ENCODE measurements at regions not wholly inside any gene's neighbourhood (a gene's known extent, or its start where the extent isn't known, plus 50 kb on each side); places are given as distances from the start of the nearest gene placed in this dataset.

- TF ChIP-seq RBBP5 (conservative IDR thresholded peaks at IDR 0.05) (no peak), ATF7 (IDR thresholded peaks at IDR 0.05; ENCODE audit: low read depth) (no peak), HDAC2 (IDR thresholded peaks at IDR 0.05) (no peak), GABPA (IDR thresholded peaks at IDR 0.05; ENCODE audit: low read depth) (no peak), POLR2A (IDR thresholded peaks at IDR 0.05; ENCODE audit: low read depth, low read length) (no peak), EP300 (IDR thresholded peaks at IDR 0.05; ENCODE audit: borderline replicate concordance in 1 of 2, control insufficient read depth in 1 of 2, low read depth in 2 of 2, low read length in 2 of 2) (no peak), MAX (IDR thresholded peaks at IDR 0.05; ENCODE audit: low read depth, low read length) (no peak), MYC (IDR thresholded peaks at IDR 0.05; ENCODE audit: insufficient read depth, insufficient read length, insufficient replicate concordance, low read length, severe bottlenecking) (no peak), TCF3 (IDR thresholded peaks at IDR 0.05; ENCODE audit: borderline replicate concordance, insufficient read depth, low read depth, low read length) (no peak), RELB (IDR thresholded peaks at IDR 0.05; ENCODE audit: low read depth) (no peak), REST (IDR thresholded peaks at IDR 0.05; ENCODE audit: low read depth, low read length) (no peak), CTCF (IDR thresholded peaks at IDR 0.05 in 2 of 3, conservative IDR thresholded peaks at IDR 0.05 in 1 of 3; ENCODE audit: control insufficient read depth in 2 of 3, extremely low read depth in 1 of 3, insufficient read depth in 1 of 3, low read depth in 3 of 3, low read length in 3 of 3) (no peak), BACH1 (IDR thresholded peaks at IDR 0.05; ENCODE audit: borderline replicate concordance) (no peak)
Observed at GRCh38 chr2:71898375-71898774, 249.3 kb downstream of the CYP26B1 start.

Data from GM12878 (cell line).